MCF 10A (cell line): ENCODE measurements at regions not wholly inside any gene's neighbourhood (a gene's known extent, or its start where the extent isn't known, plus 50 kb on each side); places are given as distances from the start of the nearest gene placed in this dataset.

ENCODE experiments used
- BruUV-seq: library from RNA; stranded (reverse); fragments of 400-500 nt; replicated peaks from 2 replicates; lab custom pipeline; 2021; lab: Mats Ljungman, UMichigan
- CTCF ChIA-PET: fragments of 300-600 bp; sonication (Branson Sonifier 250); formaldehyde crosslinking; extraction: SDS; loops from one replicate; lab custom pipeline; 2021; ENCODE audit warnings: antibody characterized with exemption, inconsistent platforms; lab: Yijun Ruan, JAX
- POLR2A ChIA-PET: fragments of 300-600, 350-650 bp; sonication (Branson Sonifier 250); formaldehyde crosslinking; extraction: SDS; loops from one replicate; lab custom pipeline; 2020; ENCODE audit warnings: antibody characterized with exemption, inconsistent platforms; lab: Yijun Ruan, JAX
- DNase-seq: peaks from one replicate; pipeline ENCODE4 v3.0.0-alpha.2; 2018; ENCODE audit not compliant: unreplicated experiment
- H3K27ac Mint-ChIP-seq: one replicate; pipeline ENCODE4 v1.8.0; 2022; ENCODE audit warnings: mild to moderate bottlenecking, low read depth, mixed read lengths; ENCODE audit not compliant: unreplicated experiment
- H3K27me3 Mint-ChIP-seq: one replicate; pipeline ENCODE4 v1.8.0; 2022; ENCODE audit warnings: mixed read lengths; ENCODE audit not compliant: insufficient read depth, unreplicated experiment
- H3K36me3 Mint-ChIP-seq: one replicate; pipeline ENCODE4 v1.8.0; 2022; ENCODE audit warnings: mild to moderate bottlenecking, moderate library complexity, mixed read lengths; ENCODE audit not compliant: insufficient read depth, unreplicated experiment
- H3K4me1 Mint-ChIP-seq: one replicate; pipeline ENCODE4 v1.8.0; 2022; ENCODE audit warnings: mixed read lengths; ENCODE audit not compliant: insufficient read depth, unreplicated experiment
- H3K4me3 Mint-ChIP-seq: one replicate; pipeline ENCODE4 v1.8.0; 2022; ENCODE audit warnings: mild to moderate bottlenecking, moderate library complexity, mixed read lengths; ENCODE audit not compliant: unreplicated experiment
- H3K9me3 Mint-ChIP-seq: one replicate; pipeline ENCODE4 v1.8.0; 2022; ENCODE audit warnings: mixed read lengths; ENCODE audit not compliant: unreplicated experiment
- intact Hi-C: fragments of 100-400 bp; cut with micrococcal nuclease; formaldehyde crosslinking; loops from 2 replicates; pipeline ENCODE4 v1.14.1; 2022
- TF ChIP-seq, protein P1 (sequence below): fragments of 200-600 bp; IDR thresholded peaks from one replicate; pipeline ENCODE4 v1.8.0; 2022; ENCODE audit warnings: antibody characterized with exemption, mild to moderate bottlenecking; ENCODE audit not compliant: unreplicated experiment

DNA sequence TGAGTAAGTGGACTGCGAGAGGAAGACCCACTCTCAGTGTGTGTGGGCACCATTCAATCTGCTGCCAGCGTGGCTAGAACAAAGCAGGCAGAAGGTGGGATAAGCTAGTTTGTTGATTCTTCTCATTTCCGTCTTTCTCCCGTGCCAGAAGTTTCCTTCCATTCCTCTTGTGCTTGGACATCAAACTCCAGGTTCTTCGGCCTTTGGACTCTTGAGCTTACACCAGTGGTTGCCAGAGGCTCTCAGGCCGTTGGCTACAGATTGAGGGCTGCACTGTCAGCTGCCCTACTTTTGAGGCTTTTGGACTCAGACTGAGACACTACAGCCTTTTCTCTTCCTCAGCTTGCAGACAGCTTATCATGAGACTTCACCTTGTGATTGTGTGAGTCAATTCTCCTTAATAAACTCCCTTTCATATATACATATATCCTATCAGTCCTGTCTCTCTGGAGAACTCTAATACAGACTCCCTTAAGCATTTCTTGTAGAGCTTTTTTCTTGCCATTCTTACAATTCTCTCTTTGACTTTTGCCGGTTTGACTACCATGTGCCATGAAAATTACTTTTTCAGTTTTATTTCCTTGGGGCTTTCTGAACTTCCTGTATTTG, 494.9 kb downstream of the PRR16 start:
- no peaks in the 10 kb centered on the region for H3K36me3 Mint-ChIP-seq
- H3K9me3 Mint-ChIP-seq, result peaks cover 11% of the 10 kb centered on the region
- no peak overlapping the region for H3K4me3 Mint-ChIP-seq
- H3K27ac Mint-ChIP-seq, result no peak overlapping the region
- BruUV-seq, result no TSS peak
- ChIA-PET POLR2A (no interaction called here), CTCF (interaction anchor here (0.6 to 1.4 kb wide), 3 partner anchors 11 to 40 kb away, joined by 3 to 5 read pairs (median 4); no protein-coding TSS in a partner anchor)
- DNase-seq, result no peak
- intact Hi-C loops, result no loop called here
- H3K4me1 Mint-ChIP-seq, result no peaks in the 10 kb centered on the region
- TF ChIP-seq, protein P1, sequence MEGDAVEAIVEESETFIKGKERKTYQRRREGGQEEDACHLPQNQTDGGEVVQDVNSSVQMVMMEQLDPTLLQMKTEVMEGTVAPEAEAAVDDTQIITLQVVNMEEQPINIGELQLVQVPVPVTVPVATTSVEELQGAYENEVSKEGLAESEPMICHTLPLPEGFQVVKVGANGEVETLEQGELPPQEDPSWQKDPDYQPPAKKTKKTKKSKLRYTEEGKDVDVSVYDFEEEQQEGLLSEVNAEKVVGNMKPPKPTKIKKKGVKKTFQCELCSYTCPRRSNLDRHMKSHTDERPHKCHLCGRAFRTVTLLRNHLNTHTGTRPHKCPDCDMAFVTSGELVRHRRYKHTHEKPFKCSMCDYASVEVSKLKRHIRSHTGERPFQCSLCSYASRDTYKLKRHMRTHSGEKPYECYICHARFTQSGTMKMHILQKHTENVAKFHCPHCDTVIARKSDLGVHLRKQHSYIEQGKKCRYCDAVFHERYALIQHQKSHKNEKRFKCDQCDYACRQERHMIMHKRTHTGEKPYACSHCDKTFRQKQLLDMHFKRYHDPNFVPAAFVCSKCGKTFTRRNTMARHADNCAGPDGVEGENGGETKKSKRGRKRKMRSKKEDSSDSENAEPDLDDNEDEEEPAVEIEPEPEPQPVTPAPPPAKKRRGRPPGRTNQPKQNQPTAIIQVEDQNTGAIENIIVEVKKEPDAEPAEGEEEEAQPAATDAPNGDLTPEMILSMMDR, result no peak
- no peaks in the 10 kb centered on the region for H3K27me3 Mint-ChIP-seq

DNA sequence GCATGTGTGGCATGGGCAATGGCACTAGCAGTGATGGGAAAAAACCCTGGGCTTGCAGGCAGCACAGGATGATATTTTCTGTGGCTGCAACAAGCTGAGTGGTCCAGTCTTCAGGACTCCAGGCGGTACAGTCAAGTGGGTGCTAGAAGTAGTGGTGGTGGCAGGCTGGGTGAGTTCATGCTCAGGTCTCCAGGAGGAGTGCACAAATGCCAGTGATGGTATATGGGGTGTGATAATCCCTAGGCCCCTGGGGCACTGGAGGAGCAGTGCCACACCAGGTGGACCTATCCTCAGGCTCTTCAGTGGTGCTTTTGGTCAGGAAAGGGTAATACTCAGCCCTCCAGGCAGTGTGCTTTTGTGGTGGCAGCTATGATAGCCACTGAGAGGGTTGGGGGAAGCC, 496.4 kb downstream of the PRR16 start:
- Mint-ChIP-seq H3K9me3 (no peaks in the 10 kb centered on the region), H3K4me1 (no peaks in the 10 kb centered on the region), H3K4me3 (no peak overlapping the region), H3K27me3 (no peaks in the 10 kb centered on the region), H3K27ac (no peak overlapping the region), H3K36me3 (no peaks in the 10 kb centered on the region)
- no TSS peak for BruUV-seq
- CTCF ChIA-PET, result interaction anchor here (0.7 kb wide), 1 partner anchor 142 kb away, joined by 3 read pairs; no protein-coding TSS in a partner anchor
- DNase-seq, result no peak
- POLR2A ChIA-PET, result no interaction called here
- intact Hi-C loops, result no loop called here
- TF ChIP-seq, protein P1, result no peak

DNA sequence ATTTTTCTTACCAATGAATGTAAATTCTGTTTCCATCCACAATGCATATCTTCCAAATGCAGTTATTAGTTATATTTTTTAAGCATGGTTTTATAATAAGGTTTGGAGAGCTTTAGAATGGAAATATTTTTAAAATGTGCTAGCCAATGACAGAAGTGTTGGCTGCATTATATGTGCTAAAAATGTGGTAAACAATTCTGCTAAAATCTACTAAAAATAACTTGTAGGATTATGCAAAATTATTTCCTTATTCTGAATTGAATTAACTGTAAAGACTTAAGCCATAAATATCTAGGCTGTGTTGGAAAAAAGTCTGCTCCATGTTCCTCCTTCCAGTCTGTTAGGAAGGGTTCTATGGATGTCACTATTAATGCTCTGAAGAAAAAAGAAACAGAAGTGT, 503.3 kb downstream of the PRR16 start:
- no peaks in the 10 kb centered on the region for H3K4me1 Mint-ChIP-seq
- DNase-seq, result no peak
- H3K27me3 Mint-ChIP-seq, result no peaks in the 10 kb centered on the region
- H3K4me3 Mint-ChIP-seq, result no peak overlapping the region
- H3K36me3 Mint-ChIP-seq, result no peaks in the 10 kb centered on the region
- ChIA-PET CTCF (interaction anchor here (1.3 kb wide), 1 partner anchor 10 kb away, joined by 3 read pairs; no protein-coding TSS in a partner anchor), POLR2A (no interaction called here)
- no peak overlapping the region for H3K27ac Mint-ChIP-seq
- BruUV-seq, result no TSS peak
- TF ChIP-seq, protein P1, result no peak
- intact Hi-C loops, result no loop called here
- no peaks in the 10 kb centered on the region for H3K9me3 Mint-ChIP-seq

DNA sequence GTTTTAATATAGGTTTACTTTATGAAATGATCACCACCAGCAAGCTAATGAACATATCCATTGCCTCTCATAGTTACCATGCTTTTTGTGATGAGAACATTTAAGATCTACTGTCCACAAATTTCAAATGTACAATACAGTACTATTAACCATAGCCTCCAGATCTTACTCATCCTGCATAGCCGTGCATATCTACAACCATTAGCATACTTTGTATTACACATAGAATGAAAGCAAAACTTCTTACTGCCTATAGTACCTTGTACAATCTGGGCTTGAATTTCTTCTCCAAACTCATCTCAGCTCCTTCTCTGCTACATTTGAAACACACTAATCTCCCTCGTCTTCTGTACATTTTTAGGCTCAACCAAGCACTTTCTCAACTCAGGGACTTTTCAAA, 510.6 kb downstream of the PRR16 start:
- H3K4me1 Mint-ChIP-seq, result no peaks in the 10 kb centered on the region
- no peaks in the 10 kb centered on the region for H3K27me3 Mint-ChIP-seq
- H3K4me3 Mint-ChIP-seq, result no peak overlapping the region
- no TSS peak for BruUV-seq
- no peaks in the 10 kb centered on the region for H3K36me3 Mint-ChIP-seq
- no peak for DNase-seq
- intact Hi-C loops, result no loop called here
- H3K27ac Mint-ChIP-seq, result no peak overlapping the region
- ChIA-PET CTCF (no interaction called here), POLR2A (no interaction called here)
- H3K9me3 Mint-ChIP-seq, result no peaks in the 10 kb centered on the region
- TF ChIP-seq, protein P1, result no peak
